ENCODE measurements at regions not wholly inside any gene's neighbourhood (a gene's known extent, or its start where the extent isn't known, plus 50 kb on each side); places are given as distances from the start of the nearest gene placed in this dataset.
"Not testable (repeated sequence)": the region's sequence is repeated elsewhere in the genome, so short reads cannot be mapped to it uniquely, and the experiment has no call there.

DNA sequence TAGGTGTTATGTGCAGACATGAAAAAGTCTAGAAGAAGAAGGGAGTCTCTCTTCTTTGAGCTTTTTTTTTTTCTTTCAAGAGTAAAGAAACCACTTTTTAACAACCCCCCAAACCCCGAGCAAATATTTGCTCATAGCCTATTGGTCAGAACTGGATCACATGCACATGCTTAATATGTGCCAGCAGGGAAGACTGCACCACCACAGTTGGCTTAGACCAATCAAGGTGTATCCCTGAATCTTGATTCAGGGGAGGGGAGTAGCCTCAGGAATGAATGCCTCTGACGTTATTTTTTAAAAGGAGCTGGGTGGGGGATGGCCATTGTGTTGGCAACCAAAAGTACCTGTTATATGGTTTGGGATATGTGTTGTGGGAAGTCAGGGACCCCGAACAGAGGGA is 171.4 kb upstream of the NABP1 start:
- Histone ChIP-seq H3K4me1 (no peaks in the 10 kb centered on the region), H3K4me3 (no peak overlapping the region), H3K27ac (no peak overlapping the region), H3K9me3 (no peaks in the 10 kb centered on the region), H3K27me3 (no peaks in the 10 kb centered on the region), H3K36me3 (no peaks in the 10 kb centered on the region)
- DNase-seq (ENCODE audit: low spot score in 2 of 2): no peak
- intact Hi-C loops (cut with DNase I; ENCODE audit: low total_unique reads): no loop called here
- TF ChIP-seq POLR2A (IDR thresholded peaks at IDR 0.05) (no peak), CTCF (IDR thresholded peaks at IDR 0.05) (no peak), POLR2AphosphoS5 (IDR thresholded peaks at IDR 0.05) (no peak)

GRCh38 chr2:191507252-191507853 is 170.6 kb upstream of the NABP1 start:
- H3K4me1 ChIP-seq; intact Hi-C loops (cut with DNase I; ENCODE audit: low total_unique reads): not testable (repeated sequence)

GRCh38 chr2:191508738-191509137 is 169.2 kb upstream of the NABP1 start:
- intact Hi-C loops (cut with DNase I; ENCODE audit: low total_unique reads): no loop called here
- no peaks in the 10 kb centered on the region for H3K9me3 ChIP-seq
- TF ChIP-seq POLR2AphosphoS5 (IDR thresholded peaks at IDR 0.05) (no peak), POLR2A (IDR thresholded peaks at IDR 0.05) (no peak), CTCF (IDR thresholded peaks at IDR 0.05) (no peak)
- H3K4me3 ChIP-seq: no peak overlapping the region
- no peak overlapping the region for H3K27ac ChIP-seq
- no peaks in the 10 kb centered on the region for H3K27me3 ChIP-seq
- DNase-seq (ENCODE audit: low spot score in 2 of 2): no peak
- no peaks in the 10 kb centered on the region for H3K36me3 ChIP-seq
- H3K4me1 ChIP-seq: no peaks in the 10 kb centered on the region

More at GRCh38 chr2:191507252-191507853, 170.6 kb upstream of the NABP1 start:
- not testable (repeated sequence) for H3K4me3 ChIP-seq; DNase-seq (ENCODE audit: low spot score in 2 of 2); H3K36me3 ChIP-seq; H3K27ac ChIP-seq; H3K27me3 ChIP-seq; H3K9me3 ChIP-seq

DNA sequence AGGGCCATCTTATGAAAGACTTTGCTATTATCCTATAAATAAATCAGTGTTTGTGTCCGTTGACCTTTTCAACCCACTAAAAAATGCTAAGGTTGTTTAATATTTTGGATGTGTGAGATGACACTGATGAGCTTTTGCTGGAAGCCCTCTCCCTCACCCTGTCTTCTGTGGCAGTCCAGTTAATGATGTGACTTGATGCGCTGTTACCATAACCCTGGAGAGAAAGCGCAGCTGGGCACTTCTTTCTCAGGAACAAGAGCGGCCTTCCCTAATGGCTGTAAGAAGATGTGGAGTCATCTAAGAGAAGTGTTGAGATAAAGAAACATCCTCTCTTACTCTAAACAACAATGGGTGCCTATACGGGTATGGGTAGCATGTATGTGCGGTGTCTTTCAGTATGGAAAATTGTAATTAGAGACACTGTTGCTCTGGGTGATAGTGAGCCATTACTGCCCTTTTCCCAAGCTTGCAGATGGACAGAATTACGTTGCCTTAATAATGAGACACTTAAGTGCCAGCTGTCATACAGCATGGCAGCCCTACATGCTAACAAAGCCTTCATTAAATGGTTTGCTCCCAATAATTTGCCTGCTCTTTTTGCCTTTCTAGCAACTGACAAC is 165.6 kb upstream of the NABP1 start:
- Histone ChIP-seq H3K27ac (no peak overlapping the region), H3K4me1 (no peaks in the 10 kb centered on the region), H3K36me3 (no peaks in the 10 kb centered on the region), H3K4me3 (no peak overlapping the region), H3K27me3 (no peaks in the 10 kb centered on the region), H3K9me3 (no peaks in the 10 kb centered on the region)
- intact Hi-C loops (cut with DNase I; ENCODE audit: low total_unique reads): loop anchor here (10.0 kb wide), 1 partner anchor 338 kb away; no protein-coding TSS in a partner anchor
- no peak for TF ChIP-seq POLR2AphosphoS5 (IDR thresholded peaks at IDR 0.05)
- TF ChIP-seq CTCF (IDR thresholded peaks at IDR 0.05): no peak
- no peak for TF ChIP-seq POLR2A (IDR thresholded peaks at IDR 0.05)
- no peak for DNase-seq (ENCODE audit: low spot score in 2 of 2)

DNA sequence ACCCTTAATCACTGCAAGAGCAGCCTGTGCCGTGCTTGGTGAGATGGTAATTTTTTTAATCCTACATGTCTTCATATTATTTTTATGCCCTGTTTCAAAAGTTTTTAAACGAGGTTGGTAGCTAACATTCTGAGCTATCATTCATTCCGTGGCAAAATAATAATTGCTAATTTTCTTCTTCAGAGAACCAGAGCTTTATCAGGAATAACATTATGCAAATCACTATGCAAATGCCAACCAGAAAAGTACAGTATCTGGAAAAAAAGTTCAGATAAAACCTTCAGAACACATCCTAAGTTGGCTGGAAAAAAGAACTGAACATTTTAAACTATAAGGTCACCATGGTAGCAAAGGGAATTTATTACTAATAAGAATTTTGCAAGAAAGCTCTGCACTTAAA is 165.1 kb upstream of the NABP1 start:
- DNase-seq (ENCODE audit: low spot score in 2 of 2): no peak
- Histone ChIP-seq H3K9me3 (no peaks in the 10 kb centered on the region), H3K36me3 (no peaks in the 10 kb centered on the region), H3K4me1 (no peaks in the 10 kb centered on the region), H3K27me3 (no peaks in the 10 kb centered on the region), H3K4me3 (no peak overlapping the region), H3K27ac (no peak overlapping the region)
- intact Hi-C loops (cut with DNase I; ENCODE audit: low total_unique reads): loop anchor here (10.0 kb wide), 1 partner anchor 338 kb away; no protein-coding TSS in a partner anchor
- TF ChIP-seq CTCF (IDR thresholded peaks at IDR 0.05): no peak
- no peak for TF ChIP-seq POLR2A (IDR thresholded peaks at IDR 0.05)
- no peak for TF ChIP-seq POLR2AphosphoS5 (IDR thresholded peaks at IDR 0.05)
